Natural killer cell (primary cell): ENCODE measurements at regions not wholly inside any gene's neighbourhood (a gene's known extent, or its start where the extent isn't known, plus 50 kb on each side); places are given as distances from the start of the nearest gene placed in this dataset.

Experiments used
- ATAC-seq, 3 donors: fragments of 150-1000 bp in 2 of 3; fragments of 200-7000 bp in 1 of 3; cut with Tn5 transposase; 1 replicate in 1 of 3; 2 replicates in 2 of 3; pipeline ENCODE4 v1.10.0; 2021; ENCODE audit warnings: mild to moderate bottlenecking in 2 of 3, moderate library complexity in 2 of 3
- DNase-seq, 2 donors: peaks; one replicate each; pipeline versions ENCODE4 v3.0.0 to v3.0.0-alpha.2; 2013 to 2021; ENCODE audit warnings: mixed read lengths in 1 of 2
- H3K27ac ChIP-seq: one replicate; pipeline ENCODE4 v1.5.1; 2013; ENCODE audit warnings: mild to moderate bottlenecking, low read length
- H3K27me3 ChIP-seq: one replicate; pipeline ENCODE4 v1.6.1; 2013; ENCODE audit warnings: low read length; ENCODE audit not compliant: control insufficient read depth, insufficient read depth
- H3K36me3 ChIP-seq: one replicate; pipeline ENCODE4 v1.6.1; 2013; ENCODE audit warnings: low read length; ENCODE audit not compliant: control insufficient read depth, insufficient read depth
- H3K4me1 ChIP-seq: one replicate; pipeline ENCODE4 v1.6.1; 2013; ENCODE audit warnings: low read length; ENCODE audit not compliant: control insufficient read depth, insufficient read depth
- H3K4me3 ChIP-seq: one replicate; pipeline ENCODE4 v1.5.1; 2013; ENCODE audit warnings: low read length
- H3K9me3 ChIP-seq: one replicate; pipeline ENCODE4 v1.6.1; 2013; ENCODE audit warnings: low read length; ENCODE audit not compliant: control insufficient read depth, insufficient read depth
- H3K27ac Mint-ChIP-seq, 2 donors: one replicate each; pipeline ENCODE4 v1.8.0; 2022; ENCODE audit warnings: mild to moderate bottlenecking in 2 of 2, mixed read lengths in 2 of 2, moderate library complexity in 1 of 2
- H3K27me3 Mint-ChIP-seq, 2 donors: one replicate each; pipeline ENCODE4 v1.8.0; 2022; ENCODE audit warnings: low read depth in 2 of 2, mixed read lengths in 2 of 2
- H3K36me3 Mint-ChIP-seq: one replicate; pipeline ENCODE4 v1.8.0; 2022; ENCODE audit warnings: mixed read lengths
- H3K4me1 Mint-ChIP-seq, 2 donors: one replicate each; pipeline ENCODE4 v1.8.0; 2022; ENCODE audit warnings: mixed read lengths in 2 of 2
- H3K4me3 Mint-ChIP-seq: one replicate; pipeline ENCODE4 v1.8.0; 2022; ENCODE audit warnings: mild to moderate bottlenecking, moderate library complexity, mixed read lengths
- H3K9me3 Mint-ChIP-seq, 2 donors: one replicate each; pipeline ENCODE4 v1.8.0; 2022; ENCODE audit warnings: mixed read lengths in 2 of 2
- CTCF ChIP-seq: fragments of 200-600 bp; IDR thresholded peaks from one replicate; pipeline ENCODE4 v1.8.0; 2022; ENCODE audit warnings: antibody characterized with exemption
- WGBS: methylation state at CpG from one replicate; pipeline ENCODE4 v1.1.7; 2013; ENCODE audit warnings: missing lambda C conversion rate; ENCODE audit not compliant: insufficient coverage; 5-methylcytosine and 5-hydroxymethylcytosine counted together
- intact Hi-C: fragments of 100-400 bp; cut with micrococcal nuclease; formaldehyde crosslinking; loops from one replicate; pipeline ENCODE4 v1.14.2; 2022

GRCh38 chr9:86679909-86680308 is 267.4 kb downstream of the GAS1 start:
- ATAC-seq (no peak), DNase-seq (no peak)
- no peak for TF ChIP-seq CTCF
- Mint-ChIP-seq H3K27ac (no peak overlapping the region), H3K27me3 (peaks cover 5 to 10% of the 10 kb centered on the region in 2 donors), H3K36me3 (no peaks in the 10 kb centered on the region), H3K4me1 (no peaks in the 10 kb centered on the region), H3K9me3 (no peaks in the 10 kb centered on the region), H3K4me3 (no peak overlapping the region)
- H3K4me1 ChIP-seq = no peaks in the 10 kb centered on the region
- no peaks in the 10 kb centered on the region for H3K9me3 ChIP-seq
- 72% methylated on average over 2 of the region's 2 CpGs for WGBS
- no peaks in the 10 kb centered on the region for H3K27me3 ChIP-seq
- intact Hi-C loops = no loop called here
- H3K36me3 ChIP-seq = no peaks in the 10 kb centered on the region
- H3K27ac ChIP-seq = no peak overlapping the region
- no peak overlapping the region for H3K4me3 ChIP-seq

- peaks cover 2 to 12% of the 10 kb centered on the region in 2 donors for H3K27me3 Mint-ChIP-seq
- WGBS = 80% methylated on average over 2 of the region's 2 CpGs
- Histone ChIP-seq H3K27ac (no peak overlapping the region), H3K4me1 (no peaks in the 10 kb centered on the region), H3K36me3 (no peaks in the 10 kb centered on the region), H3K9me3 (no peaks in the 10 kb centered on the region), H3K4me3 (no peak overlapping the region), H3K27me3 (no peaks in the 10 kb centered on the region)
- no peak overlapping the region for H3K27ac Mint-ChIP-seq
- H3K4me1 Mint-ChIP-seq = no peaks in the 10 kb centered on the region
- TF ChIP-seq CTCF = no peak
- ATAC-seq (no peak), DNase-seq (no peak)
- no peak overlapping the region for H3K4me3 Mint-ChIP-seq
- no peaks in the 10 kb centered on the region for H3K36me3 Mint-ChIP-seq
- H3K9me3 Mint-ChIP-seq = no peaks in the 10 kb centered on the region
- intact Hi-C loops = no loop called here
Observed at GRCh38 chr9:86676396-86676795, 270.9 kb downstream of the GAS1 start.

GRCh38 chr9:86675805-86676204 is 271.5 kb downstream of the GAS1 start:
- no peaks in the 10 kb centered on the region for H3K36me3 Mint-ChIP-seq
- no peak for TF ChIP-seq CTCF
- DNase-seq (no peak), ATAC-seq (no peak)
- H3K4me1 Mint-ChIP-seq = no peaks in the 10 kb centered on the region
- no peaks in the 10 kb centered on the region for H3K36me3 ChIP-seq
- H3K9me3 Mint-ChIP-seq = no peaks in the 10 kb centered on the region
- no peak overlapping the region for H3K27ac ChIP-seq
- WGBS = 78% methylated on average over 5 of the region's 5 CpGs
- no peaks in the 10 kb centered on the region for H3K9me3 ChIP-seq
- no peak overlapping the region for H3K27ac Mint-ChIP-seq
- intact Hi-C loops = no loop called here
- peaks cover 2 to 12% of the 10 kb centered on the region in 2 donors for H3K27me3 Mint-ChIP-seq
- no peak overlapping the region for H3K4me3 Mint-ChIP-seq
- H3K4me3 ChIP-seq = no peak overlapping the region
- H3K27me3 ChIP-seq = no peaks in the 10 kb centered on the region
- H3K4me1 ChIP-seq = no peaks in the 10 kb centered on the region

GRCh38 chr9:86674487-86674886 is 272.8 kb downstream of the GAS1 start:
- H3K4me1 ChIP-seq = no peaks in the 10 kb centered on the region
- Mint-ChIP-seq H3K4me1 (no peaks in the 10 kb centered on the region), H3K9me3 (no peaks in the 10 kb centered on the region), H3K27me3 (peaks cover 2 to 12% of the 10 kb centered on the region in 2 donors), H3K4me3 (no peak overlapping the region), H3K27ac (no peak overlapping the region), H3K36me3 (no peaks in the 10 kb centered on the region)
- ATAC-seq = no peak
- H3K36me3 ChIP-seq = no peaks in the 10 kb centered on the region
- no peak for TF ChIP-seq CTCF
- no peaks in the 10 kb centered on the region for H3K9me3 ChIP-seq
- H3K27me3 ChIP-seq = no peaks in the 10 kb centered on the region
- no peak overlapping the region for H3K4me3 ChIP-seq
- intact Hi-C loops = no loop called here
- 68% methylated on average over 2 of the region's 2 CpGs for WGBS
- no peak overlapping the region for H3K27ac ChIP-seq
- DNase-seq = no peak
